Fibroblast of skin of scalp (primary cell): ENCODE measurements at regions not wholly inside any gene's neighbourhood (a gene's known extent, or its start where the extent isn't known, plus 50 kb on each side); places are given as distances from the start of the nearest gene placed in this dataset.
A peak's percentile ranks its signal among the peaks of the same experiment; 100 is the strongest.
"Not testable (repeated sequence)": the region's sequence is repeated elsewhere in the genome, so short reads cannot be mapped to it uniquely, and the experiment has no call there.

Source experiments
- DNase-seq: peaks from one replicate; pipeline ENCODE4 v3.0.0-alpha.2; 2013

DNA sequence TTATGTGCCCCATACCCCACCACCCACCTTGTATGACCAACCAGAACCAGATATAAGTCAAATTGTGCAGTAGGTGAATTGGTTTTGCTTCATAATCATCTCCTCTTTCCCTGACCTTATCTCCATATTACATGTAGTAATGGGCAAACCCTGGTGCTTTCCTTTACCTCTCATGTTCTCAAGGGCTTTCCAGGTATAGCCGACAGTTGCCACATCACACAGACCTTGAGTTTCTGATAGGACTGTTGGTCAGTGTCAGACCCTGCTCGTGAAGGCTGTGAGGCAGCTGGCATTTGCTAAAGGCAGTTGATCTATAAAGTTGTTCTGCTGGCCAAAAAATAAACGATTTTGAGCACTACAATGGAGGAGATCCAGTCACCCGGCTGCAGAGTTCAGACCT is 145.9 kb downstream of the ALX1 start:
- DNase-seq, result no peak

GRCh38 chr12:85433148-85433547 is 153.1 kb downstream of the ALX1 start:
- DNase-seq, result not testable (repeated sequence)

DNA sequence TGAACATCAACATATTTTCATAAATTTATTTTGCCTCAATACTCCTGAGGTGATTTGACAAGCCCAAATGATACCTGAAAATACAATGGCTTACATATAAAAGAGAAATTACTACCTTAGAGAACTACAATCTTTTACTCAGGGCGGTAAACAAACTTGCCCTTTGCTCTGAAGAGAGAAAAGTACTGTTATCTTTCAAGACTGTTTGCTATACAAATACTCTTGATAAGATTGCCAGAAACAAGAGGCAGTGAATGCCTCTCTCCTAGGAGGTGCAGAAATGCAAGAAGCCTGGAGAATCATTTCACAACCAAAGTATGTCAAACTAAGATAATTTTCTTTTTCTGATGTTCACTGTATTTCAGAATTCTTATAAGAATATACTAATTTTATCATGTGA is 160.3 kb downstream of the ALX1 start:
- DNase-seq, result no peak

GRCh38 chr12:85441025-85441424 is 161.0 kb downstream of the ALX1 start:
- DNase-seq, result no peak

DNA sequence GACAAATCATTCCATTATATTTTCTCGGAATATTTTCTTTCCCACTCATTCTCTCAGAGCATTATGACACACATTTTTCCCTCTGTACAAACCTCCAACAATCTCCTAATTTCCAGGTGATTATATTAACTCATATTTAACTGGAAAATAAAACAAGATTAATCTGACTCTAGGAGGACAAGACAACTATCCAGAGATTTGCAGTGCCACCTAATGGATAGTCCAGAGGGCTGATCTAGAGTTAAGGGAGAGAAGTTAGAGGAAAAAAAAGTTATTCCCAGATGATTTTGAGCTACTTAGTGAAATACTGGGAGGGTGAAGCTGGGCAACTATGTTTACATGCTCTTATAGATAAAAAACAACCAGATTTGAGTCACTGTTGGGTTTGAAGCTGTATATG is 161.7 kb downstream of the ALX1 start:
- DNase-seq, result peak; percentile 6

GRCh38 chr12:85445060-85445938 is 165.3 kb downstream of the ALX1 start:
- DNase-seq, result no peak

DNA sequence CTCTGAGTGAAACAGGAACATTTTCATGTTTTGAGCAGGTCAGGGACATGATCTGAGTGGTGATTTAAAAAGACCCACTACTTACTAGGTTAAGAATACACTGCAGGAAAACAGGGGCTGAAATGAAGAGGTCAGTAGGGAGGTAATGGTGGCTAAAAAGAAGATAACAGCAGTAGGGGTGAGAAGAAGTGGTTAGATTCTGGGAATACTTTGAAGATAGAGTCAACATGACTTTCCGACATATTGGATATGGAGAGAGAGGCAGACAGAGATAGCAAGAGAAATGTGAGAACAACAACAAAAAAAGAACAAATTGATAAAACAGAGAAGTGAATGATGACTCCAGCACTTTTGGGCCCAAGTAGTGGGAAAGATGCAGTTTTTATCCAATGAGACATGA is 168.0 kb downstream of the ALX1 start:
- DNase-seq, result no peak

DNA sequence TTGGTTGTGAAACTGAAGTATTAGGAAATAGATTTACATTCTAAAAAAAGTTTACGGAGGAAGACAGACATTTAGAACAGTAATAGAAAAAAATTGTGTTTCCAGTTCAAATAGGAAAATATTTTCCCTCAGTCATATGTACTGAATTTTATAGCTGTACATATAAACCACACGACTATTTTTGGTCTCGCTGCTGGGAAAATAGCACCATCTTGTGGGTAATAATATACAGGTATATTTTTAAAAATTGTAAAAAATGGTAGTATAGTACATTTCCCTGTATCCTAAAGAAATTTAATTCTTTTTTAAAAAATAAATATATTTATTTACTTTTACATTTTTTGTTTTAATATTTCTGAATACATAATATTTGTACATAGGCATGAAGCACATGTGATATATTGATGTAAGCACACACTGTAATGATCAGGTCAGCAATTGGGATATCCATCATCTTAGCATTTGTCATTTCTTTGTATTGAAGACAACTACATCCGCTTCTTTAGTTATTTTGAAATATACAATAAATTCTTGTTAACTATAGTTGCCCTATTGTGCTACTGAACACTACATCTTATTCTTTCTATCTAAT is 168.6 kb downstream of the ALX1 start:
- peak; percentile 23 for DNase-seq

DNA sequence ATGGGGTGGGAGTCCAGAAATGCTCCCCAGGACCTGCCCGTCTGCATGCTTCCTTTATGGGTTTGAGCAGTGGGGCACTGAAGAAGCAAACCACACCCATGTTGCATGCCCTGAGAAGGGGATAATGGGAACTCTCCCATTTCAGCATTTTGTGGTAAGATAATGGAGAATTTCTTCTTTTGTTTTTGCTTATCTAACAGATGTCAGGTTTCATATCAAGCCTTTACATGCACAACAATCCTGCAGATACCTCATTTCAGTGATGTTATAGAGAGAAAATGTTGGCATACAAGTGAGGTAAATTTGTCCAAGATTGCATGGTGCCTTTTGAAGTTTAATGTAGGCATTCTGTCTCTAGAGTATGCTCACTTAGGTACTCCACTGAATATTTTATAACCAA is 177.0 kb downstream of the ALX1 start:
- no peak for DNase-seq

GRCh38 chr12:85461127-85461526 is 181.1 kb downstream of the ALX1 start:
- no peak for DNase-seq

DNA sequence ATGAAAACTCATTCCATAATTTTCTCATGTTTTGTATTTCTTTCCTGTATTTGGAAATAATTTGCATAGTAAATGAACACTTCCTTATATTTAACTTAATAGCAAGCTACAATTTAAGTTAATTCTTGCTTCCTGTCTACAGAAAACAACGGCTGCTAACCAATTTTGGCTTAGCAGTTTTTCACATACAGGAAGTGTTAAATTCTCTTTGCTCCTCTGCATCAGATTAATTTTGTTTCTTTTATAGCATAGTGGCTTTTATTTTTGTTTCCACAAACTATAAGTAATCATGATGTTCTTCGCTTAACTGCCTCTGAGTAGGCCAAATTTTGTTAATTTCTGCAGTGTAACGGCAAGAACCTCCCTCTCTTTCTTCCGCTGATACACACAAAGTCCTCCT is 182.9 kb downstream of the ALX1 start:
- no peak for DNase-seq

DNA sequence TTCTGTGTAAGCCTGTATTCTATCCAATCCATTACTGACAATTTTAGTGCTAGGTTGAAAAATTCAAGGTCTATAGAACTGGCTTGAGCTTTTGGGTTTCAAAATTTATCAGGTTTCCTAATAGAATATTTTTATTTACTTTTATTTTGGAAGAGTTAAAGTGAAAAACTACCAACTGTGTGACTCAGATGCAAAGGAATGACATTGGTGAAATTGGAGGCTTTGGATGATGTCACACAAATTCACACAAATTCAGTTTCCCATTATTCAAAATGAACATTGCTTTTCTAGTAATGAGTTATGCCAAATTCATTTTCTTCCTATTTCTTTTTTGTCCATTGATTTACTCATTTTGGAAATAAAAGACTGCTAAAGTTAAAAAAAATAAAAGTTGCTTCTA is 186.9 kb downstream of the ALX1 start:
- peak; percentile 22 for DNase-seq

GRCh38 chr12:85468356-85469157 is 188.5 kb downstream of the ALX1 start:
- DNase-seq, result peak; percentile 63

DNA sequence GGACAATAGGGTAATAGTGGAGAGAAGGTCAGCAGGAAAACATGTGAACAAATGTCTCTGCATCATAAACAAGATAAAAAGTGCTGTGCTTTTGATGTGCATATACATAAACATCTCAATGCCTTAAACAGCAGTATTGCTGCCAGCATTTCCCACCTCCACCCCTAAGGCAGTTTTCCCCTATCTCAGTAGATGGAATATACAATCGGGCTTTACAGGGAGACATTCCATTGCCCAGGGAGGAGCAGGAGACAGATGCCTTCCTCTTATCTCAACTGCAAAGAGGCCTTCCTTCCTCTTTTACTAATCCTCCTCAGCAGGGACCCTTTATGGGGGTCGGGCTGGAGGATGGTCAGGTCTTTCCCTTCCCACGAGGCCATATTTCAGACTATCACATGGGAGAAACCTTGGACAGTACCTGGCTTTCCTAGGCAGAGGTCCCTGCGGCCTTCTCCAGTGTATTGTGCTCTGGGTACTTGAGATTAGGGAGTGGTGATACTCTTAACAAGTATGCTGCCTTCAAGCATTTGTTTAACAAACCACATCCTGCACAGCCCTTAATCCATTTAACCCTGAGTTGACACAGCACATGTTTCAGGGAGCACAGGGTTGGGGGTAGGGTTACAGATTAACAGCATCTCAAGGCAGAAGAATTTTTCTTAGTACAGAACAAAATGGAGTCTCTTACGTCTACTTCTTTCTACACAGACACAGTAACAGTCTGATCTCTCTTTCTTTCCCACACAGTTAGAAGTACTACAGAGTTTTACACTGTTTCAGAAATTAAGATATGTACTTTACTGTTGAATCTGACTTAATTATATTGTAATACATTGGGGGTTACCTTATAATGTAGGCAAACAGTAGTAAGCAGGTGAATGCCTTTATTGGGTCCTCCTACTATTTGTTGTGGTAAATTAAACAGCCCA is 189.4 kb downstream of the ALX1 start:
- DNase-seq, result peak; percentile 17

- not testable (repeated sequence) for DNase-seq
Measured at GRCh38 chr12:85475277-85475676, 195.3 kb downstream of the ALX1 start.

DNA sequence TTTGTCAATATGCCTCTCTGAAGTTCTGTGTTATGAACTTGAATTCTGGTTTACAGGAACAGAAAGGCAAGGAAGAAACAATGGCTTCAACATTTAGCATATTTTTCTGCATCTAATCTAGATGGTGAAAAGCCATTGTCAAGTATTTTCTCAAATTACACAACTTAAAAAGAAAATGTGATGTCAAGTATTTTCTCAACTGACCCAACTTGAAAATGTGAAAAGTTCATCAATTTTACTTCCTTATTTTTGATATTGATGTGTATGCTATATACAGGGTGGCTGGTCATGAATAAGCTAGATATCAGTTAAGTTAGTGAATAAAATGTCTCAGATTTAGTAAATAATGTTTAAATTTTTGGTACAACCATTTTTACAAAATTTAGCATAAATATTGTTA is 196.7 kb downstream of the ALX1 start:
- DNase-seq, result no peak

DNA sequence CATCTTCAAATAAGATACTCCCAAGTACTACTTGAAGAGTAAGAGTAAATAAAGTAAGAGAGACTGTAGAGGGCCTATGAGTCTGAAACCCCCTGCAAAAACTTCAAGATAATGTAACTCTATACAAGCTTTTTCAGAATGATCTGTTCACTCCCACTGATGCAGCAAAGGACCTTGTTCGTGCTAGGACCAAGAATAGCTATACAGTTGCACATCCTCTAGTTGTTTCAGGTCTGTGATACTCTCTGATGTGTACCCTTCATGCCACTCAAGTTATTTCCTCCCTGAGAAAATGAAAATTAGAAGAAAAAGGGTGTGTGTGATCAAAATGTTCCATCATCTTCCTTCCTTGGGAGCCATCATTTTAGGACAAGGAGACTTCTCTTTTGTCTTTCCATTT is 204.4 kb downstream of the ALX1 start:
- no peak for DNase-seq

DNA sequence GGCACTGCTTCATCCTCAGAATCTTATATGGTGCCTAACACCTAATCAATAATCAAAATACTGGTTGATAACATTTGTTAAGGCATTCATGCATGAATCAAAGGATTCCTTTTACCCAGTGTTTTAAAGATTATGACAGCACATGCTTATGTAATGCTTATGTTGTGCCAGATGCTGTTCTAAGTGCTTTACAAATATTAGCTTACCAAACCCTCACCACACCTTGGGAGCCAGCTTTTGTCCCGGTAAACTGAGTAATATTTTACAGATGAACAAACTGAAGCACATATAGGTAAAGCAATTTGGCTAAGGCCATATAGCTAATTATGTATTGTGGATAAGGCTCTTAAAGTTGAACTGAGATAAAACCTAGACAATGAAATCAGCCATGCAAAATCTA is 209.2 kb downstream of the ALX1 start:
- no peak for DNase-seq

DNA sequence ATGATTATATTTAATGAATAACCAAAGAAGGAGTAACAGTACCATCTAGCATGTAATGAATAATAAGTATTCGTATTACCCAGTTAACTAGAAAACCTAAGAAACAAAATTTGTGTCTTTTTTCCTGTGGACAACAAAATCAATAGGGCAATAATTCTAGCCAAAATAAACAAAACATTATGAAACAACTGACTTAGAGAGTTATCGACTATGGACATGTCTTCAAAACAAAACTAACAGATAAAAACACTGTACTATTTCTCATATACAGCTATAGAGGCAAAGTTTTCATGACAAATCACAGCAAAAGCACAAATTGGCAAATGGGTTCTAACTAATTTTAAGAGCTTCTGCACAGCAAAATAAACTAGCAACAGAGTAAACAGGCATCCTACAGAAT is 224.1 kb downstream of the ALX1 start:
- no peak for DNase-seq

DNA sequence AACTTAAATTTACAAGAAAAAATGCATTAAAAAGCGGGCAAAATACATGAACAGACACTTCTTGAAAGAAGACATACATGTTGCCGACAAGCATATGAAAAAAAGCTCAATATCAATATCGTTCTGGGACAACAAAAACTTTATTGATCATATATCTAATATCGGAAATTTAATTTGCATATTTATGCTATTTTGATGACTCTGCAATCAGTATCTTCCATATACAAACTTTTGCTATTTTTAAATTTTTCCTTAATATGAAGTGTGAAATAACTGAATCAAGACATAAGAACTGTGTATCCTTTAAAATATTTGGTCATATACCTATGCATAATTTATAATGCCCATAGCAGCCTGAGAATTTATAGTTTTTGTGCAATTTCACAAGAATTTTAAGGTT is 224.6 kb downstream of the ALX1 start:
- no peak for DNase-seq

- no peak for DNase-seq
Measured at GRCh38 chr12:85507456-85507855, 227.4 kb downstream of the ALX1 start.

DNA sequence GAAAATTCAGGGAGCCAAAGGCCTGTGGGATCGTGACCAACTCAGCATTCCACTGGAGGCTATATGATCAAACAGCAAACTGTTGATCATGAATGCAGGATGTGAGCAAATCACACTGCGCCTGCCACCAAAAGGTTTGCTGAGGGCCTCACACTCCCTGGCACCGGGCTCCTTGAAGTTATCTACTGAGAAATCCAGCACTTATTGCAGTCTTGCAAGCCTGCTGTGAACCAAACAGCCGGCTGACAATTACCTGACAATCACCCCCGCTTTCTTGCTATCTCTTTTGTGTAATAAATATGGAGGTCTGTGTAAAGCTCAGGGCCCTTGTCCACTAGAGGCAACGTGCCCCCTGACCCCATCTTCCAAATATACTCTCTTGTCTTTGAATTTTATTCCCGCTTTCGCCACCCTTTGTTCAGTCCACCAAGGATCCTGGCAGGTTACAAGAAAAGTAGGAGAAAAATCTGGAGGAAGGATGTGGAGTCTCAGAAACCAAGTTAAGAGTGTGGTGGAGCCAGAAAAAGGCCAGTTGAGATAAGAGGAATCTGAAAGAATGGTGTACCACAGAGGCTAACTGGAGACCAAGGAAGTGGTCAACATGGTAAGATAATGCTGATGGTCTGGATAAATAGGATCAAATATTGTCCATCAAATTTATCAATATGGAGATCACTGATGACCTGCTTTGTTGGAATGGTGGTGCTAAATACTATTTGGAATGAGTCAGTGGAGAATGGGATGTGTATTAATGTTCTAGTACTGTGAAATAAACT is 229.2 kb downstream of the ALX1 start:
- no peak for DNase-seq
